ENCODE measurements at regions not wholly inside any gene's neighbourhood (a gene's known extent, or its start where the extent isn't known, plus 50 kb on each side); places are given as distances from the start of the nearest gene placed in this dataset.
"Not testable (repeated sequence)": the region's sequence is repeated elsewhere in the genome, so short reads cannot be mapped to it uniquely, and the experiment has no call there.

DNA sequence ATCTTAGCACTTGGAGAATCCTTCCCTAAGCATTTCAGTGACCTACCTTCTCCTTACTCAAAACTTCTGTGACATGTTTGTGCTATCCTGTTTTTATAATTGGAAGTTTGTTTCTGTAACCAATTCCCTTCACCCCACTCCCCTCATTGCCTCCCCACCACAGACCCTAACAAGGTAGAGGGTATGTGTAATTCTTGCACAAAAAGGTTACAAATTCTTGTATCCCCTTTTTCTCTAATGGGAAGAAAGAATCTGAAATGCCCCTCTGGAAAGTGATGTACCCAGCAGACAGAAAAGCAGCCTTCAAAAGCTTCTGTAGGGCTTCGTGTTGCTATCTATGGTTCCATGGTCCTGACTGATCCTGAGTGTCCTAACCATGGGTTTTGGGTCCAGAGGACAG lies 111.7 kb upstream of the TMEM170B start:
- no peak for DNase-seq

DNA sequence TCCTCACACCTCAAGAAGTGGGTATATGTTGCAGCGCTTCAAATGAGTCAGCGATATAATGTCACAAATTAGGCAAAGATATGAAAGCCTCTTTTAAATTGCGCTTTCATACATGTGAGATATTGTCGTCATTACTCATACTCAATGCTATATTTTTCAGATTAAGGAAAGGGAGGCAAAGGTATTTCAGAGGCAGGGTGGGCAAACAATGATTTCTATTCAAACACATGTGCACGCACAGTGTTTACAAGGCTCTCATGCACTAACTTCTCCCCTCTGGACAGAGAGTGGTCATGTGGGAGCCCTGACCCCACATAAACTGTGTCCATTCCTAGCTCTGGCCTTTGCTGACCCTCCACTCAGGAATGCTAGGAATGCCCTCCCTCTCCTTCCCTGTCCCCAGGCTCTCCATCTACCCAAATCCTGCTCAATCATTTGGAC lies 112.1 kb upstream of the TMEM170B start:
- no peak for DNase-seq

DNA sequence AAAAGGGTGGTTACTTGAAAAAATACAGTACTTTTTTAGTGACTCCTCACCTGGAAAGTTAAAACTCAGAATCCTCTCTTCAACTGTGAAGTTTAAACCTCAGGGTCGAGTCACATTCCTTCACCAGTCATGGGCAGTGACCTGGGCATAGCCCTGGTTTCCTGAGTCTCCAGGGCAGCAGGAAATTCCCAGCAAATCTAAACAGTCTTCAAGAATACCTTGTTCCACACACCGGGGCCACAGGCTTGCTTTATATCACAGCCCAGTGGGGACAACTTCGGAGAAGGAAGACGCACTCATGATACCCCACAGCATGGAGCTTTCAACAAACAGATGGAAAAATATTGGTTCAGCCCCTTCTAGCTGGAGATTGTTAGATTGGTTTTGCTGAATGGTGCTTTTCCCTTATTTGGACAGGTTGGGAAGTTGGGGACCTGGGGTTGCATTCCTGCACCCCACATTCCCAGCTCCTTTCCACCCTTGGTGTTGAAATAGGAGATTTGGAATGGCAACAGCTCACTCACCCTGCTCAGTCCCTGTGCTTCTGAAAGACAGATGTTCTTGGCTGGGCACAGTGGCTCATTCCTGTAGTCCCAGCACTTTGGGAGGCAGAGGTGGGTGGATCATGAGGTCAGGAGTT lies 113.0 kb upstream of the TMEM170B start:
- no peak for DNase-seq

- no peak for DNase-seq
Observed at GRCh38 chr6:11423667-11424066, 113.9 kb upstream of the TMEM170B start.

GRCh38 chr6:11423072-11423471 lies 114.5 kb upstream of the TMEM170B start:
- no peak for DNase-seq

DNA sequence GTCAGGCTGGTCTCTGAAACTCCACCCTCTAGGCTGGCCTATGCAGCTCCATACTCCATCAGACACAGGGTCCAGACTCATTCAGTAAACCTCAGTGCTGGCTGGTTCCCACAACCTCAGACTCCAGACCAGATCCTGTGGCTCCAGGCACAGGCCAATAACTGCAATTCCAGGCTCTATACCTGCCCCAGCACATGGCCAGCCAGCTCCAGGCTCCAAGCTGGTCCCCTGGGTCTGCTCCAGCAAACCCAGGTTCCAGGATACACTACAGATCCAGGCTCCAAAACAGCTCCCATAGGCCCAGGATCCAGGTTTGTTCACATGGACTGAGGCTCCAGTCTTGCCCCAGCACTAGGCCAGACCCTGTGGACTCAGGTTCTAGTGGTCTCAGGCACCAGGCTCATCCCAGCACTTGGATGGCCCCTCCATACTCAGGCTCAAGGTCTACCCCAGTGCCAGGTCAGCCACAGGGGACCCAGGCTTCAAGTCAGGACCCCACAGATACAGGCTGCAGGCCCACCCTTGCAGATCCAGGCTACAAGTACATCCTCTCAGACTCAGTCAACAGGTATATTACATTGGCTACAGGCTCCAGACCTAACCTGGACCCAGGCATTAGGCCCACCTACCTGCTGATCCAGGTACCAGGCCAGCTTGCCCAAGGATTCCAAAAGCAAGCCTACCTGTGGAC lies 117.6 kb upstream of the TMEM170B start:
- no peak for DNase-seq

DNA sequence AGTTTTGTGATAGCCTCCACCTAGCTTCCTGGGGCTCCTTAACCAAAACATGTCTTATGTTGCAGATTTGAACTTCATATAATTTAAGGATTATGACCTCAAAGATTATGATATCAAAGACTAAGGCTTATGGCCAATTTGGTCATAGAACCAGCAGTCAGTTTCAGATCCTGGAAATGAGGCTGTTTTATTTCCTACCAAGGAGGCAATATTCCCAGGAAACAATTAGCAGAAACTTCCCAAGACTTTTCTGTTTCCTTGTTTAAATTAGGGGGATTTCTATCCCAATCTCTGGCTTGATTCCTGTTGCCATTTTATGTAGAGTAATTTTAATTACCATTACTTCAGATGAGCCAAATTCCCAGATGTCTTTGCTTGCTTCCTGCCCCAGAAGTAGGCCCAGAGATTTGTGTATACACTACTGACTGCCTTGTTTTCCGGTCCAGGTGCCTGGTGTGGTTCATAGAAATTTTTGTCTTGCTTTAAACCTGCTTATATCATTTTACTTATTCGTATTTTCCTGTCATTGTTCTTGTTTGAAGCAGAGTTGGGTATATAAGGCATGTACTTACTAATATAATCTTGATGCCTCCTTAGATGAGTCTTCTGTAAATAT lies 119.2 kb upstream of the TMEM170B start:
- DNase-seq = no peak

DNA sequence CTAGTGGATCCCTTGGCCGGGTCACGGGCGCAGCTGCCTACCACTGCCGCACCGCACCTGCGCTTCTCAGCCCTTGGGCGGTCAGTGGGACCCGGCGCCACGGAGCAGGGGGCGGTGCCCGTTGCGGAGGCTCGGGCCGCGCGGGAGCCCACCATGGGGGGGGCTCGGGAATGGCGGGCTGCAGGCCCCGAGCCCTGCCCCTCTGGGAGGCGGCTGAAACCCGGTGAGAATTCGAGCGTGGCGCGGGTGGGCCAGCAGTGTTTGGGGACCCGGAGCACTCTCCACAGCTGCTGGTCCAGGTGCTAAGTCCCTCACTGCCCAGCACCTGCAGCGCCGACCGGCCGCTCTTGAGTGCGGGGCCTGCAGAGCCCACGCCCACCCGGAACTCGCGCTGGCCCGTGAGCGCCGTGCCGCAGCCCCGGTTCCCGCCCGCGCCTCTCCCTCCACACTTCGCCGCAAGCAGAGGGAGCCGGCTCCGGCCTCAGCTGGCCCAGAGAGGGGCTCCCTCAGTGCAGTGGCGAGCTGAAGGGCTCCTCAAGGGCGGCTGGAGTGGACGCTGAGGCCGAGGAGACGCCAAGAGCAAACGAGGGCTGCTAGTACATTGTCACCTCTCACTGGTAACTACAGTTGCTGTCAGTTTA lies 120.5 kb upstream of the TMEM170B start:
- no peak for DNase-seq

DNA sequence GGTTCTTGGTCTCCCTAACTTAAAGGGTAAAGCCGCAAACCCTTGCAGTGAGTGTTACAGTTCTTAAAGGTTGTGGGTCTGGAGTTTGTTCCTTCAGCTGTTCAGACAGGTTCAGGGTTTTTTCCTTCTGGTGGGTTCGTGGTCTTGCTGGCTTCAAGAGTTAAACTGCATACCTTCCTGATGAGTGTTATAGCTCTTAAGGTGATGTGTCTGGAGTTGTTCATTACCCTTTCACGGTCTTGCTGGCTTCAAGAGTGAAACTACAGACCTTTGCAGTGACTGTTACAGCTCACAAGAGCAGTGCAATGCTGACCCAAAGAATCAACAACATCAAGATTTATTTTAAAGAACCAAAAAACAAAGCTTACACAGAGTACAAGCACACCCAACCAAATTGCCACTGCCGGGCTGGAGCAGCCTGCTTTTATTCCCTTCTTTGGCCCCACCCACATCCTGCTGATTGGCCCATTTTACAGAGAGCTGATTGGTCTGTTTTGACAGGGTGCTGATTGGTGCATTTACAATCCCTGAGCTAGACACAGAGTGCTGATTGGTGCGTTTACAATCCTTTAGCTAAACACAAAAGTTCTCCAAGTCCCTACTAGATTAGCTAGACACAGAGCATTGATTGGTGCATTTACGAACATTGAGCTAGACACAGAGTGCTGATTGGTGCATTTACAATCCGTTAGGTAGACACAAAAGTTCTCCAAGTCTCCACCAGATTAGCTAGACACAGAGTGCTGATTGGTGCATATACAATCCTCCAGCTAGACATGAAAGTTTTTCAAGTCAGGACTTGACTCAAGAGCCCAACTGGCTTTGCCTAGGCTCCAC lies 121.2 kb upstream of the TMEM170B start:
- not testable (repeated sequence) for DNase-seq

- DNase-seq = no peak
Observed at GRCh38 chr6:11415557-11415956, 122.0 kb upstream of the TMEM170B start.

- no peak for DNase-seq
Observed at GRCh38 chr6:11414176-11414963, 123.2 kb upstream of the TMEM170B start.

- DNase-seq = no peak
Observed at GRCh38 chr6:11413728-11414127, 123.8 kb upstream of the TMEM170B start.

GRCh38 chr6:11413117-11413687 lies 124.3 kb upstream of the TMEM170B start:
- no peak for DNase-seq

GRCh38 chr6:11412616-11413015 lies 124.9 kb upstream of the TMEM170B start:
- DNase-seq = no peak

DNA sequence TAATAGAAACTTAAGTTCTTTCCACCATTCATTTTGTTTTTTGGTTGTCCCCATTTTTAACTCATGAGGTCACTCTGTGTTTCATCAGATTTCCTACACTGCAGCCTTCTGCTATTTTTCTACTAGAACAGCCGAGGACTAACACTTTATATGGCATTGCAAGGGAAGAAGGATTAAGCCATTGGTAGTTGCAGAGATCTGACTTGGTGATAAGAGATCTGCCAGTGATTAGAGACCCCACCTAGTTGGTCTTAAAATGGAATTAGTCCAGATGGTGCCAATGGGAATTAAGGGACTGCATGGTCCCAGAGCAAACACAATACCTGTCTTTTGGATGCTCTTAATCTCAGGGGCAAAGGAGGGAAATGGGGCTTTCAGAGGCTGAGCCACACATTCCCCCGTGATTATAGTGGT lies 125.5 kb upstream of the TMEM170B start:
- DNase-seq = no peak

DNA sequence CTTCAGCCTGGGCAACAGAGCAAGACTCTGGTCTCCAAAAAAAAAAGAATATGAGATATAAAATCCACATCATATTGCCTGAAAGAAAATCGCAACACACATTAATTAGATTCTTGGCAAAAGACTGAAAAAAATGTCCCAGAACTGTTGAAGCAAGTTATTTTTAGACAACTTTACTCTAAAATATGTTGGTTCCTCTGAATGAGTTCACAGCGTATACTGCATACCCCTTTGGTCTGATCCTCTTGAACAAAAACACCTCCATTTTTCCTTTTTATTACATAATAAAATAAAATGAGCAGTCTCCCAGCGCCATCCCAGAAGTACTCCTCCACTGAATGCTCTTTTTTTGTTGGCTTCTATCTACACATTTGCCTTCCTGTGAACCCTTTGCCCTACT lies 126.0 kb upstream of the TMEM170B start:
- DNase-seq = no peak

GRCh38 chr6:11410539-11411307 lies 126.8 kb upstream of the TMEM170B start:
- no peak for DNase-seq

DNA sequence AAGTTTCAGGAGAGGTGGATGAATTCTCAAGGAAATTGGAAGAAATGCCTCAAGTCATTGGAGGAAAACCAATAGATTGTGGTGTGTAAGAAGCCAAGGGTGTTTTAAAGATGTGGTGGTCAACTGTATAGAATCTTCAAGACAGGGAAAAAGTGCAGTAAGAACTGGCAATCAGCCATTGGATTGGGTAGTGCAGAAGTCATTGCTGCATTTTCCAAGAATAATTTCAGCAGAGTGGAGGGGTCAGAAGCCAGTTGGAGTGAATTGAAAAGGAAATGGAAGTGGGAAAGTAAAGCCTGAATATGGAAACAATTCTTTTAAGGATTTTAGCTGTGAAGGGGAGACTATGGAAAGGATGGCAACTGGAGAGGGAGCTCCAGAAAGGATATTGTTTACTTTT lies 128.2 kb upstream of the TMEM170B start:
- no peak for DNase-seq

- no peak for DNase-seq
Observed at GRCh38 chr6:11407414-11407813, 130.1 kb upstream of the TMEM170B start.

DNA sequence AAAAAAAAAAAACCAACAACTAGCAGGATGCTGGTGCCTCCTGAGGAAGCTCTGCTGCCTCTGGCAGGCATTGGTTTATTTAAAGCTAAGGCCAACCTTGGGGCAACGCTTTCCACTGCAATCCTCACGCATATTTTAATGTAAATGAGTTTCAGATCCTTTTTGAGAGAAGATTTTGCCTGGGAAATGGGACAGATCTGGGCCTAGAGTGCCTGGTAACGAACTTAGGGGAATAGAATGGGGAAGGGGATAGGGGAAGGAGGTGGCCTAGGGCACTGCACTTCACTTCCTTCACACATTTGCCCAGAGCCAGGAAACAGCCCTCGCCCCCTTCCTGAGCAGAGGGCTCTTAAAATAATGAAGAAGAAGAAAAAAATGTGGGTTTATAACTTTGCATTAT lies 132.7 kb upstream of the TMEM170B start:
- no peak for DNase-seq

DNA sequence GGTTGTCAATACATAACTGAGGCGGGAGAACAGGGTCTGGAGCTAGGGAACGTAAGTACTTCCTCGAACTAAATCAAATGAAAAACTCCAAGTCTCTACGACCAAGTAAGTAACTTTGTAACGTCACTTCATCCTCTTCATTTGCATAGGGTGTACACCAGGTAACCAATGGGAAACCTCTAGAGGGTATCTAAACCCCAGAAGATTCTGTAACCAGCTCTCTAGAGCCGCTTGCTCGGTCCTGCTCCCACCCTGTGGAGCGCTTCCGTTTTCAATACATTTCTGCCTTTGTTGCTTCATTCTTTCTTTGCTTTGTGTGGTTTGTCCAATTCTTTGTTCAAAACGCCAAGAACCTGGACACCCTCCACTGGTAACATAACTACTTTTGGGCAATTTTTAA lies 133.5 kb upstream of the TMEM170B start:
- DNase-seq = no peak
